HG02763 (cell line): ENCODE measurements at regions not wholly inside any gene's neighbourhood (a gene's known extent, or its start where the extent isn't known, plus 50 kb on each side); places are given as distances from the start of the nearest gene placed in this dataset.

Experiments used
- ATAC-seq: cut with Tn5 transposase; IDR thresholded peaks from one replicate; pipeline ENCODE4 v1.9.1; 2021; ENCODE audit warnings: mild to moderate bottlenecking, moderate library complexity; ENCODE audit not compliant: unreplicated experiment

DNA sequence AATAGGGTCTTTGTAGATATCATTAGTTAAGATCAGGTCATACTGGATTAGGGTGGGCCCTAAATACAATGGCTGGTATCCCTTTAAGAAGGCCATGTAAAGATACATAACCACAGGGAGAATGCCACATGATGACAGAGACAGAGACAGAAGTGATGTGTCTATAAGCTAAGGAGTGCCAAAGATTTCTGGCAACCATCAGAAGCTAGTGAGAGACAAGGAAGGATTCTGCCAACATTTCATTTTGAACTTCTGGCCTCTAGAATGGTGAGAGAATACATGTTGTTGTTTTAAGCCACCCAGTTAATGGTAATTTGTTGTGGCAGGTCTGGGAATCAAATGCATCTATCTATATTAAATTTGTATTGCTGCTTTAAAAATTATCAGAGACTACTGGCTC lies 185.5 kb upstream of the CYRIA start:
- ATAC-seq: no peak

DNA sequence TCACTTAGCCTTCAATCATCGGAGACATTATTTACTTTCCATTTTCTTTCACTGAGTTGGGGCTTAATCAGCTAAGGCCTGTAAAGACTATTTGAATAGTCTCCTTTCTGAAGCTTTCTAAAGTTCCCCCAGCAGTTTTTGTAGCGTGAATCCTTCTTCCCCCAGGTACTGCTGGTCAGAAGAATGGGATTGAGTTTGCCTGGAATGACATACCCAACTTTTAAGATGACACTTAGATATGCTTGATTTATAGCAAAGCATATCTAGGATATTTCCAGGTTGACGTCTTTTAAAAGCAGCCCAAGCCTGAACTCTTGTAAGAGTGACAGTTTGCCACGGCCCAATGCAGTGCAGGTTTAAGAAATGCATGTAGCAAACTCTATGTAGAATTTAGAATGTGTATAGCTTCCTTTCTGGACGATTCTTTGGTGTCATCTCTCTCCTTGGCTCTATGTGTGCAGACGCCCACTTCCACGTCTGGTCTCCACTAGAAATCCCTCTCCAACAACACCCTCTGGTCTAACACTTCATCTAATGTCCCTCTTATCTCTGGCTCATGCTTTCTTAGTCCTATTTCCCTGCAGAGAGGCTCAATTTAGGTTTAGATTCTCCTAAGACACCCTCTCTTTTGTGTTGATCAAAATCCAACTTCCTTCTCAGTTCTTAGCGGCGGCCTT lies 175.0 kb upstream of the CYRIA start:
- ATAC-seq: no peak

DNA sequence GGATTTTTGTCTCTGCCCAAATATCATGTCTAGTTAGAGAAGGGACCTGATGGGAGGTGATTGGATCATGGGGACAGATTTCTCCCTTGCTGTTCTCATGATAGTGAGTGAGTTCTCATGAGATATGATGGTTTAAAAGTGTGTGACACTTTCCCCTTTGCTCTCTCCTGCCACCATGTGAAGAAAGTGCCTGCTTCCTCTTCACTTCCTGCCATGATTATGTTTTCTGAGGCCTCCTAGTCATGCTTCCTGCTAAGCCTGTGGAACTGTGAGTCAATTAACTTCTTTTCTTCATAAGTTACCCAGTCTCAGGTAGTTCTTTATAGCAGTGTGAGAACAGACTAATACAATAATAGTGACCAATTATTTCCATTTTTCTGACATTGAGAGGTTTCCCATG lies 167.3 kb upstream of the CYRIA start:
- ATAC-seq: no peak

DNA sequence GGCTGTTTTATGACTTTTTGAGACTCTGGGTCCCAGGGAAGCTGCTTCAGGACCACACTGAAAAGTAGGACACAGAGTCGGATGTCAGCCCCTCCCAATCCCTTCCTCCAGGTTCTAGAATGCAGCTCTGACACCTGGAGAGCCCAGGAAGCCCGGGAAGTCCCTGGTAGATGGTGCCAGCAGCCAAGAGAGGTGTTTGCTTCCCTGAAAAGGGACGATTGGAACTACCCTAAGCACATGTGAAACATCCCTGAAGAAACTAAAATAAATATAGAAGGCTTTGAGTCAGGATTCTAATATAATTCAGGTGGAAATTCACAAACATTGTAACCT lies 163.2 kb upstream of the CYRIA start:
- no peak for ATAC-seq

DNA sequence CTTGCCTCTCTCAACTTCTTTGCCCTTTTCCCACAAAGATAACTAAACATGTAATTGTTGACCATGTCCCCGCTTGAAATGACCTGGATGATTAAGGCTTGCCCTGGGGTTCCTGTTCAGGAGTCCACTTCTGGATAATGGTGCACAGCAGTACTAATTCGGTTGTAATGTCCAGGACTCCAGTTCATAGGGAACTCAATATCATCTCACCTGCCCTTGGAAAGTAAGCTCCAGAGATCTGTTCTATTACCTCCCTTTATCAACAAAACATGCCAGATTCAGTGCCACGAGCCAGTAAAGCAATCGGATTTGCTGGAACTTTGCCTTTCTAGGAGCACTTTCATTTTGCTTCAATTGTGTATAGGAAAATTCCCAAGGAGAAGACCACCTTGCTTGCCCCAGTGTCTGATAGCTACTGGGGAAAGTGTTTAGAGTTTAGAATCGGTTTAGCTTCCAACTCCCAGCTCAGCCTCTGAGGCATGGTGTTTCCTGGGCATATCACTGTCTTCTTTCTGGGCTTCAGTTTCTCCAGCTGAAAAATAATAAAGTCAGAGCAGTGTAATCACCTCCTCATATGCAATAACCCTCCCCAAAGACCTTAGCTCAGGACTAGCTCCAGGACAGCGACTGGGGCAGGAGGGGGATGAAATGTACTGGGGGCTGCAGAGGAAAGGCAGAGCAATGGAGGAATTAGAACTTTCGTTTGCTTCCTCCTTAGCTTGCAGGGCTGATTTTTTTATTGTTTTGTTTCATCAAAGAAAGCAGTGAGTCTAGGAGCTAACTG lies 162.6 kb upstream of the CYRIA start:
- no peak for ATAC-seq

DNA sequence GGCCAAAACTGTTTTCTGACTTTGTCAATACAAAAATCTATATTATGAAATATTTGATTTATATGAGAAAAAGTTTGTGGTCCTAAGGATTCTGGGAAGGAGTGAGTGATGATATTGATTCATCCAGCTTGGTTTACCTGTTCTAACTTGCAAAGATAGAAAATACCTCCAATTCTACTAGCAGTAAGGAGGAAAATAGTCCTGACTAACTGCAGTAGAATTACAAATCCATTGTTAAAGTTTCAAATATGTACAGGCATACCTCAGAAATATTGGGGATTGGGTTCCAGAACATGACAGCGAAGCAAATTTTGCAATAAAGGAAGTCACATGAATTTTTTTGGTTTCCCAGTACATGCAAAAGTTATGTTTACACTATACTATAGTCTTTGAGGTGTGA lies 158.8 kb upstream of the CYRIA start:
- no peak for ATAC-seq

DNA sequence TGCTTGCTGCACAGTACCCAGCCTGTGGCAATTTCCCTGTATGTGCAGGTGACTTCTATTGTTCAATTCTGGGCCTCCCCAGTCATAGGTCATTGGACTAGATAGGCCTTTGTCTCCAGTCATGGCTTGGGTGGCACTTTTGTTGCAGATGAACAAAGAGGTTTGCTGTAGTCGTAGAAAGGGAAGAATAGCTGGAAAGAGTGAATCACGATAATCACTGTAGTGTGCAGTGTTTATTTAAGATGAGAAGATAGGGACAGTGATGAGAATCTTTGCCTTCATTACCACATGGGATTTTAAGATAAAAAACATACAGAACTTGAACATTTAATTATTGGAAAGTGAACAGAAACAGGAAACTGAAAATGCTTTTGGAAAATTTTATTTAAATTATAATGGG lies 156.1 kb upstream of the CYRIA start:
- ATAC-seq: no peak

DNA sequence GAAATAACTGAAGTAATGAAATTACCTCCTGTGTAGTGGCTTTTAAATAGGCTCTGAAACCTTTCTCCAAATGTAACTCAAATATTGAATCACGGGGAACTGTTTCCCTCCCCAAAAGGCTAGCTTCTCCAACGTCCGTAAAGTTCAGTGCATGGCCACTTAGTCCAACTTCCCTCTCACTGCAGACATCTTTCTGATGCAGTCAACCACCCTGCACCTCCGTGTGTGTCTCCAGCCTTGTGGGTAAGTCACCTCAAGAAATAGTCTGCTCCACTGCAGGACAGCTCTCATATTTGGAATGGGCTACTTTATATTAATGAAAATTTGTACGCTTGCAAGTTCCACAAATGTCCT lies 152.5 kb upstream of the CYRIA start:
- no peak for ATAC-seq

DNA sequence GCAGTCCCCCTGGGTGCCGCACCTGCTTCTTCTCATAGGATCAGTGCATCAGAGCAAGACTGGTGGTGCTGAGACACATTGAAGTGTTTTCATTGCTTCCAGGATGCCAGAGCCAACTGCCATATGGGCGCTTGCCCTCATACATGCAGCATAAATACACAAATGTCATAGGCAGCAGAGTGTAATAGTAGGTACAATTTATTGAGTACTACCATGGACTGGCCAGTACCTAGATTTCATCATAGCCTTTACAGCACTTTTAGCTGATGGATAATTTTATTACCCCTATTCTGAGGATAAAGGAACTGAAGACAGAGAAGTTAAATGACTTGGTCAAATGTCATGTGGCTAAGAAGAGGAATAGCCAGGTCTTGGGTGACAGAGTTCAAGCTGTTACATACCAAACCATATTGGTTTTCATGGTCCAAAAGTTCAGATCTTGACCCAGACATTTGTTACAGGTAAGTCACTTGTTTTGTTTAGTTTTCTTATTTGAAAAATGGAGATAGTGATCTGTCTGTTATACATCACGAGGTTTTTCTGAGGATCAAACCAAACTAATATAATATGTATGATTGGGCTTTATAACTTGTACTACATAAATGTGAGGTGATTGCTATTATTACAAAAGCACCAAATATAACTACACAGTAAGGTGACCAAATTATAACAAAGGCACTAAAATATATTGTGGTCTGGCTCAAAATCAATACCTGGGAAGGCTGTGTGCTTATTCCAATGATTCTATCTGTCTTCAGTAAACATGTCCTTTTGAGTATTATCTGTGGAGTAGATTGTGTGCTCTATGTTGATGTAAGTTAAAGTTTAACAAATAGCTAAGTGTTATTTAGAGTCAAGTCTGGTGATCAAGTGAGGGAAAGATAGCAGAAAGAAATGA lies 151.9 kb upstream of the CYRIA start:
- no peak for ATAC-seq

DNA sequence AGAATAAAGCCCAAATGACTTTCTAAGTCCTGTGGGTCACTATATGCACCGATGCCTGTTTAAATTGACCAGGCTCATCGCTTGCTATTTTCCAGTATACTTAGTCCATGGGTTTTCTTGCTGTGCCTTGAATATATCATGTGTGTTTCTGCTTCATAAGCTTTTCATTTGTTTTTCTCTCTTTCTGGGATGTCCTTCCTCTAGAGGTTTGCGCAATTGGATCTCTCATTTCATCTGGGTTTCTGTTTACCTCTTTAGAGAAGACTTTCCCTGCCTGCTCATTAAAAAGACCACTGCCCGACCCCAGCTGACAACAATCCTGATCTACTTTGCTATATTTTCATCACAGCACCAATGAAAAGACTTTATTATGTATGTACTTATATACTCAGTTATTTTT lies 150.9 kb upstream of the CYRIA start:
- no peak for ATAC-seq

DNA sequence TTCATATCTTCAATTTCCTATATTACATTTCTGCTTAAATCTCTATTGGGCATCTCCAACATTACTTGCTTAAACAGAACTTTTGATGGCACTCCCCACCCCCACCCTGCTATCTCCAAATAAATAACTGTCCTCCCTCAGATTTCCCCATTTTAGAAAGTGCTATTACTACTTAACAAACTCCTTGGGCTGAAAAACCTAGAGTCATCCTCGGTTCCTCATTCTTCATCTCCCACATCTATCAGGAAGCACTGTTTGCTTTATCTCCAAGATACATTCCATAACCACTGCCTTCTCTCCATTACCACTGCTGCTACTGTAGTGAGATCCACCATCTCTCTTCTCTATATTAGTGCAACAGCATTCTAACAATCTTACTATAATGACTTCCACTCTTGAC lies 150.4 kb upstream of the CYRIA start:
- ATAC-seq: no peak

DNA sequence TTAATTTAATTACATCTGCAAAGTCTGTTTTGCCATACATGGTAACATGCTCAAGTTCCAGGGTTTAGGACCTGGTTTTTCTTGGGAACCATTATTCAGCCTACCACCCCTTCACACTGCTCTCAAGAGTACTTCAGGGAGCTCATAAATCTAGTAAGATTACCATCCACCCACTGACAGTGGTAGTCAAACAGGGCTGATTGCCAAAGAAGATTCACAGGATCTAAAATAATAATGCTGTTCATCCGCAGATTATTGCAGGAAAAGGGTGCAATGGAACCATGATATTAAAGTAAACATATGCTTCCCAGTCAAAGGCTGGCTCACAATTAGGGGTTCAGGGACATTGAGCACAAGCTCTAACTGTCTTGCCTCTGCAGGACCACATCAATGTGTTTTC lies 148.0 kb upstream of the CYRIA start:
- ATAC-seq: no peak

DNA sequence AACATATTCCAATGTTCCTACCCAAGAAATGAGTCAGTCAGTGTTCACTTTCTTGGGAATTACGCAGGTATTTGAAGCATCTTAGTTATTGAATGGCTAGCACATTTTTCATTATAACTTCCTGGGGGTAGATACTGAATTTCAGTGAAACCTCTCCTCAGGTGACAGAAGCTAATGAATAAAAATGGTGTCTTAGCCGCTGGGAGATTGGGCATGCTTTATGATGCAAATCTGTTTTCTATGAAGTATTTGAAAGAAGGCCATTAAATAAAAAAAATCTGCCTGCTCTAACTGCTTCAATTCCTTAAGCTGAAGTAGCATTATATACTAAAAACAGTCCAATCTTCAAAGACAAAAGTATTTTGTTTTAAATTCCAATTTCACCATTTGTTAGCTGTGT lies 132.8 kb upstream of the CYRIA start:
- no peak for ATAC-seq

DNA sequence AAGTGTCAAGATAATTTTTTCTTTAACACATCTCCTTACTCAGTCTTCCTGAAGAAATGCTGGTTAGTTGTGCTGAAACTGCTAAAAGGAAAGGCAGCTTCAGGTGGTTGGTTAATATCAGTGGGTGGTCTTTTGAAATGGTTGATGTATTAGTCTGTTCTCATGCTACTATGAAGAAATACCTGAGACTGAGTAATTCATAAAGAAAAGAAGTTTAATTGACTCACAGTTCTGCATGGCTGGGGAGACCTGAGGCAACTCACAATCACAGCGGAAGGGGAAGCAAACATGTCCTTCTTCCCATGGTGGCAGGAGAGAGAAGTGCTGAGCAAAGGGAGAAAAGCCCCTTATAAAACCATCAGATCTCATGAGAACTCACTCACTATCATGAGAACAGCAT lies 125.9 kb upstream of the CYRIA start:
- no peak for ATAC-seq

DNA sequence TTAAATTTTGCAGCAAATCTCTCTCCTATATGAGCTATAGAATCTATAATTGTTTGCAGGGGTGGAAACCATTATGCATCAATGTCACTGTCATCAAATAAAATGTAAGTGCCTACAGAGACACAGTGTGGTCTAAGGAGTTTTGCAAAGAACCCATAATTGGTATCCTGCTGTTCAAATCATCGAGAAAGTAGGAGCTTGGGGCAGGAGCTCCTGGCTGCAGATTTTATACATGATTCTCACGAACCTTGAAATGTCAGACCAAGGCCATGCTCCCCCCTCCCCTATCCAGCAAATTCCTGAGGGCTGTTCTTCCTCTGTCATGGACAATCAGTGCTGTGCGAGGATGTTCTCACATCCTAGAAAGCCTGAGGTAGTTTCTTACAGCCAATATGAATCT lies 119.5 kb upstream of the CYRIA start:
- no peak for ATAC-seq

DNA sequence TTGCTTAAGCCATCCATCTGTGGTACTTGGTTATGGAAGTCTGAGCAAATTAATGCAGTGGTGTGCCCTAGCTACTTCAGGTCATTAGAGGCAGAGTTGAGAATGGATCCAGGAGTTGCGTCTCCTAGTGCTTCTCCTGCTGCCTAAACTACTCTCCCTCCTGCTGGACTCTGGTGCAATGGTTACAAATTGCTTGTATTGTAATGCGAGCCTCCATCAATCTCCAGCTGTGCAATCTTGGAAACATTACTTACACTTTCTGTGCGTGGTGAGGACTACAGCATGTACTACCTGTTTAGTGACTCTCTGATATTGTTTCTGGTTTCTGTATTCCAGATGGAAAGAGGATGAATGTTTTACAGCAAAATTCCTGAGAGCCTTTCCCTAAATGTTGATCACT lies 119.0 kb upstream of the CYRIA start:
- no peak for ATAC-seq

DNA sequence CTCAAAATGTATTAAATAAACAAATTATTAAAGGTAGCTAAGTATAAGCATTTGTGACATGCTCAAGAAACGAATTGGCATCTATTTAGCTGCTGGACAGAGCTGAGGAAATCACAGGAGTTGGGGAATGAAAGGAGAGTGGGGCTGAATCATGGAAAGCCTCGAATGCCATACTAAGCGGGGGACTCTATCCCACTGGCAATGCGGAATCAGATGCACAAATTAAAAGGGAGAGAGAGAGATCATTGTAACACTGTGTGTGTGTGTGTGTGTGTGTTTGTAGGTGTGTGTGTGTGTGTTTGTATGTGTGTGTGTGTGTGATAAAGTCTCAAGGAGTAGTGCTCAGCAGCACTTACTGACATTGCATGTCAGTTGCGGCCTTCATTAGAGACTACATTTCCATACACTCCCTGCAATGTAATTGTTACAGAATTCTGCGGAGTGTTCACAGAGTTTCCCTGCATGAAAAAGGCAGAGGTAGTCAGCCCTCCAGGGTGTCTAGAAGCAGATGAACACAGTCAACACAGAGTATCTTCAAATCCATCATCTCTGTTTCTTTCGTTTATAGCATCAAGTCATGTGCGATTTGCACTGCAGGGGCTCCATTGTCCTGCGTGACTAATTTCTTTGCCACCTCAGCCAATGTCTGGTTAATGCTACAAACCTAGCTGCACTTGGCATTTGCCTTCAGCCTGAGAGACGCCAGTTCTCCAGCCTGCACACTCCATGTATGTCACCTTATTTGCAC lies 111.7 kb upstream of the CYRIA start:
- ATAC-seq: no peak

DNA sequence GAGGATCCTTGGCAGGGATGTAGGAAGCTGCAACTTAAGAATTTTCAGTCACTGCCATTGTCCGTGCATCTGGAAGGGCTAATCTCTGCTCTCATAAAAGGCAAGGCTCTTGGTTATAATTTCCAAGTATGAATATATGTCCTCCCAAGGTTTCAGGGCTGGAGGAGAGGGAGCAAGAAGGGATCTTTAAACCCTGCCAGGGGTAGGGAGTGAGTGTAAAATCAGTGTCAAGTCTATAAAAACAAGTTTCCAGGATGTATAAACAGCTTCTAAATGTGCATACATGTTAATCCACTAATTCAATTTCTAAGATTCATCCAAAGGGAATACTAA lies 110.2 kb upstream of the CYRIA start:
- no peak for ATAC-seq

DNA sequence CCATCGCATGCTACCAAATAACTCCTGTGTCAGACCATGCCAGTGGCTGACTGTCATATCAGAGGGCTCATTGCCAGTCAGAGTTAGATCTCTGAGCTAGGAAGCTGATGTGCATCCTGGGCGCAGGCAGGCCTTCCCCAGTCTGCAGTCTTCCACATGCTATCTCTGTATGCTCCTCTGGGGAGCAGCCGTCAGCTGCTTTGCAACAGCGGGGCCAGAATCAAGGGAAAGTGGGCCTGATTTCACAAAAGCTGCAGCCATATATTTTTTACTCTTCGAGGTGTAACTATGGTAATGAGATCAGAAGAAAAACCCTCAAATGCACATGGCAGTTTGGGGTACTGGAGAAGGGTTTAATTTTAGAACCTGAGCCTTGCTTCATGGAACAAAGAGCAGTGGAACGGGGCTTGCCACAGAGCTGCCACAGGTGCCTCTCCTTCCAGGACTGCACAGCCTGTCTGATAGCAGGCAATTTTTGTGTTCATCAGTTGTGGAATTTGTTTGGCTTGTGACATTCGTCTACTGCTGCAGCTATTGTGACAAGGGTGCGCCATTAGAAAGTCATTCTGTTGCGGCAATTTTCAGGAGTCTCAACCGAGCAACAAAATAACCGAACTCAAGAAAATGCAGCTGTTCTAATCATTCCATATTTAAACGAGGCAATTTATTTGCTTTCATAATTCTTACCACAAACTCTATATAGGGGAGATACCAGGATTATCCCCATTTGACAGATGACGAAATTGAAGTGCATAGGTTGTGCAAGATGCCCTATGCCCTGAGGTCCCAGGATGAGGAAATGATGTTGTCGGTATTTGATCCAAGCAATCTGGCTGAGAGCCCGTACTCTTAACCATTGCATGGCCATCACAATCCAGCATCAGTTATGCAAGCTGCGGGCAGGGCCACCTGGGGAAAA lies 109.6 kb upstream of the CYRIA start:
- ATAC-seq: no peak

DNA sequence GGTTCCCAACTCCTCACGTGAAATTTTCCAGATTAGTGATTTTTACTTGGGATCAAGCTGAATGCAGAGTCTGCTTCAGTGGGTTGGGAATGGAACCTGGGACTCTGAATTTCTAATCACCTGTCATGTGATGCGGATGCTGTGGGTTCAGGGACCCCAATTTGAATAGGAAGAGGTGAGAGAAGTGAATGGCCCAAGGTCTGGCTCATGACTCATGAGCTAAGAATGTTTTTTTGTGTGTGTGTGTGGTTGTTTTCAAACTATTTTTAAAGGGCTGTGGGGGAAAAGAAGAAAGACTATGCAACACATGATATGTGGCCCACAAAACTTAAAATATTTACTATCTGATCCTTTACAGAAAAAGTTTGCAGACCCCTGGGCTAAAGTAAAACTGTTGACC lies 108.5 kb upstream of the CYRIA start:
- no peak for ATAC-seq
